Vagina (tissue), 2 donors: ENCODE measurements at regions not wholly inside any gene's neighbourhood (a gene's known extent, or its start where the extent isn't known, plus 50 kb on each side); places are given as distances from the start of the nearest gene placed in this dataset.

Experiments used
- POLR2A ChIP-seq, 2 donors: fragments of 450-650 bp; IDR thresholded peaks; one replicate each; pipeline ENCODE4 v1.6.1; 2017; ENCODE audit warnings: antibody characterized with exemption in 2 of 2, mild to moderate bottlenecking in 2 of 2, moderate library complexity in 2 of 2
- TF ChIP-seq, protein P1 (sequence below), 3 experiments: fragments of 450-650 bp in 2 of 3; fragments of 200-600 bp in 1 of 3; sonication (generic) in 1 of 3; IDR thresholded peaks; one replicate each; pipeline ENCODE4 v1.5.1; 2017 to 2019; ENCODE audit warnings: antibody characterized with exemption in 3 of 3, mild to moderate bottlenecking in 2 of 3, moderate library complexity in 2 of 3

- TF ChIP-seq, protein P1, sequence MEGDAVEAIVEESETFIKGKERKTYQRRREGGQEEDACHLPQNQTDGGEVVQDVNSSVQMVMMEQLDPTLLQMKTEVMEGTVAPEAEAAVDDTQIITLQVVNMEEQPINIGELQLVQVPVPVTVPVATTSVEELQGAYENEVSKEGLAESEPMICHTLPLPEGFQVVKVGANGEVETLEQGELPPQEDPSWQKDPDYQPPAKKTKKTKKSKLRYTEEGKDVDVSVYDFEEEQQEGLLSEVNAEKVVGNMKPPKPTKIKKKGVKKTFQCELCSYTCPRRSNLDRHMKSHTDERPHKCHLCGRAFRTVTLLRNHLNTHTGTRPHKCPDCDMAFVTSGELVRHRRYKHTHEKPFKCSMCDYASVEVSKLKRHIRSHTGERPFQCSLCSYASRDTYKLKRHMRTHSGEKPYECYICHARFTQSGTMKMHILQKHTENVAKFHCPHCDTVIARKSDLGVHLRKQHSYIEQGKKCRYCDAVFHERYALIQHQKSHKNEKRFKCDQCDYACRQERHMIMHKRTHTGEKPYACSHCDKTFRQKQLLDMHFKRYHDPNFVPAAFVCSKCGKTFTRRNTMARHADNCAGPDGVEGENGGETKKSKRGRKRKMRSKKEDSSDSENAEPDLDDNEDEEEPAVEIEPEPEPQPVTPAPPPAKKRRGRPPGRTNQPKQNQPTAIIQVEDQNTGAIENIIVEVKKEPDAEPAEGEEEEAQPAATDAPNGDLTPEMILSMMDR (IDR thresholded peaks at IDR 0.05): no peak
- no peak for TF ChIP-seq POLR2A (IDR thresholded peaks at IDR 0.05)
Measured at GRCh38 chr2:18444806-18445205, 115.6 kb downstream of the RDH14 start.
